Embryonic facial prominence (tissue), 1 donor: ENCODE measurements at regions not wholly inside any gene's neighbourhood (a gene's known extent, or its start where the extent isn't known, plus 50 kb on each side); places are given as distances from the start of the nearest gene placed in this dataset.
A peak's percentile ranks its signal among the peaks of the same experiment; 100 is the strongest.
"Not testable (repeated sequence)": the region's sequence is repeated elsewhere in the genome, so short reads cannot be mapped to it uniquely, and the experiment has no call there.

ENCODE experiments used
- DNase-seq: peaks from one replicate; pipeline ENCODE4 v3.0.0-alpha.2; 2016; ENCODE audit errors: extremely low spot score

GRCh38 chr3:193955719-193956118, 180.2 kb upstream of the HES1 start:
- no peak for DNase-seq

GRCh38 chr3:193959861-193960260, 176.1 kb upstream of the HES1 start:
- no peak for DNase-seq

GRCh38 chr3:193960487-193961274, 175.3 kb upstream of the HES1 start:
- DNase-seq: peak; percentile 69

- no peak for DNase-seq
Measured at GRCh38 chr3:193962986-193963685, 172.8 kb upstream of the HES1 start.

- DNase-seq: no peak
Measured at GRCh38 chr3:193963808-193964516, 172.0 kb upstream of the HES1 start.

GRCh38 chr3:193964517-193964880, 171.4 kb upstream of the HES1 start:
- DNase-seq: no peak

GRCh38 chr3:193968380-193968974, 167.5 kb upstream of the HES1 start:
- DNase-seq: no peak

GRCh38 chr3:193970131-193970772, 165.7 kb upstream of the HES1 start:
- not testable (repeated sequence) for DNase-seq

- DNase-seq: no peak
Measured at GRCh38 chr3:193970773-193971206, 165.2 kb upstream of the HES1 start.

- no peak for DNase-seq
Measured at GRCh38 chr3:193971261-193971751, 164.6 kb upstream of the HES1 start.

GRCh38 chr3:193971966-193972365, 164.0 kb upstream of the HES1 start:
- DNase-seq: no peak

- no peak for DNase-seq
Measured at GRCh38 chr3:193972832-193973231, 163.1 kb upstream of the HES1 start.

GRCh38 chr3:193974191-193974652, 161.7 kb upstream of the HES1 start:
- no peak for DNase-seq

- DNase-seq: no peak
Measured at GRCh38 chr3:193974671-193975535, 161.0 kb upstream of the HES1 start.

- no peak for DNase-seq
Measured at GRCh38 chr3:193977622-193978021, 158.3 kb upstream of the HES1 start.

- DNase-seq: no peak
Measured at GRCh38 chr3:193978030-193978429, 157.9 kb upstream of the HES1 start.

- no peak for DNase-seq
Measured at GRCh38 chr3:193978486-193978885, 157.5 kb upstream of the HES1 start.

GRCh38 chr3:193980326-193980725, 155.6 kb upstream of the HES1 start:
- DNase-seq: no peak

GRCh38 chr3:193980905-193981304, 155.0 kb upstream of the HES1 start:
- no peak for DNase-seq

- DNase-seq: no peak
Measured at GRCh38 chr3:193981504-193981903, 154.4 kb upstream of the HES1 start.
